ENCODE measurements at regions not wholly inside any gene's neighbourhood (a gene's known extent, or its start where the extent isn't known, plus 50 kb on each side); places are given as distances from the start of the nearest gene placed in this dataset.
"Not testable (repeated sequence)": the region's sequence is repeated elsewhere in the genome, so short reads cannot be mapped to it uniquely, and the experiment has no call there.

DNA sequence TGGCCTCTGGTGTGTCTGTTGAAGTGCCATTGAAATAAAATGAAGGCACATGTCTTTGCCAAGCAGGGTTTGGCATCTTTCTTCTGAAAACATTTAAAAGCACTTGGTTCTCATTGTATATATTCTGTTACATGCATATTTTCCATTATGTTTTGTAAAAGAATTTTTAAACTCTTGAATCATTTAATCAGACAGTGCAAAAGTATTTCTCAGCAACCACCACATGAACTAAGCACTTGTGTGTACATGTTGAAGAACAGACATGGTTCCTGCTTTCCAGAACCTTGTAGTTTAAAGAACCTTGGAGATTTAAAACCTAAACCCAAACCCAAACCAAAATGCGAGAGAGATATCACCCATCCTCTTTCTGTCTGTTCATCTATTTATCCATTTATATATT is 220.3 kb upstream of the GIMD1 start:
- no peak for ATAC-seq

GRCh38 chr4:106587558-106587957 is 219.0 kb upstream of the GIMD1 start:
- no peak for ATAC-seq

DNA sequence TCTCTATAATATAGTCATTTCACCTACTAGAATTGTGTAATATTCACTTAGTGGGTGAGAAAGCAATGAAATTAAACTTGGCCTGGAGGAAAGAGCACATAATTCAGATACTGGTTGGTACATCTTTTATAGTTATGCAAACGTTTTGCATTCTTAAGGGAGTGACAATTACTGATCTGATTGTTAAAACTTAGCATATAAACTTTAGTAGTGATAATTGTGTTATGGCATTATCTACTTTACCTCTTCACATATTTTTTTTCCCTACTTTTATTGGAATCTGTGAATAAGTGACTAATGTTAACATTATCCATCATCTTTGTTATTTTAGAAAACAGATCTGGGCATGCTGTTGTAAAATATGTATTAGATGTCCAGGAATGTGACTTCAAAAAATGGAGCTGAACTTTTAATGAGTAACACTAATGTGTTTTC is 217.4 kb upstream of the GIMD1 start:
- ATAC-seq, result no peak

DNA sequence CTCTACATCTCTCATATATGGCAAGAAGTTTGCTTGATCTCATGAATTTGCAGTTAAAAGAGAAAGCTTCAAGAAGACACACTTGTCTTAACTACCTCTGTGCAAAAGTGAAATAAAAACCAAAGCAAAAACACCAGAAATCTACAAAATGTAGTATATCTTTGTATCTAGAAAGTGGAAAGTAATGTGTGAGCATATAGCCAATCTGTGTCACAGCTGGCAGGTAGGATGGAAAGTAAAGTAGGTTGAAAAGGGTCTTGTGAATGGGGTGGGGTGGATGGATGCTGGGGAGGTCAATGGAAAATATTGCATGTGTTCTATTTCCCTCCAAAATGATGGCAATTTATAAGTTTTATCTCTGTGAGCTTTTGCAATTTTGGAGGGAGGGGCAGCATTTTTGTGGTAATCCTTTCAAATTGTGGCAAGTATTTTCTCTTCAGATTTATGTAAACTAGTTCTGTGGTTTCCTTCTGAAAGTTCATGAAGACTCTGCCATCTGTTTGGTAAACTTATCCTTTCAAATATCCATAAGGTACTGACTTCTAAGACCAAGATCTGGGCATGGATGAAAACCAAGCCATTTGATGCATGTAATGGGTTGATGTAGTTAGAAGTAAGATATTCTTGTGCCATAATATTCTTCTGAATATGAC is 215.9 kb upstream of the GIMD1 start:
- ATAC-seq, result no peak

DNA sequence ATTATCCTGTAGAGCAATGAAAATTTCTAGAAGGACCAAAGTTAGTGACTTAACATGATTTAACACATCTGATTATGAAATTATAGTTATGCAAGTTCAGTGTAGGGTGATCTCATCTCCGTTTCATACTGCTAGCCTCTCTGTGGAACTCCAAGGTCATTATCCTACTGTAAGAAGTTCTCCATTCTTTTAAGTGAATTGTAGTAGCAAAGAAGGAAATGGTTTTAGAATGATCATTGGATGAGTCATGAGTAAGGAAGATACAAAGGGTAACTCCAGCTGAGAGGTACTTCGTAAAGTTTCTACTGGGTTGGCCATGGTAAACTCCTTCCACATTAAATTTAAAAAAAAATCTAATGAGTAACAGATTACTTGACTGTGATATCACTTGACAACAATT is 215.0 kb upstream of the GIMD1 start:
- no peak for ATAC-seq

DNA sequence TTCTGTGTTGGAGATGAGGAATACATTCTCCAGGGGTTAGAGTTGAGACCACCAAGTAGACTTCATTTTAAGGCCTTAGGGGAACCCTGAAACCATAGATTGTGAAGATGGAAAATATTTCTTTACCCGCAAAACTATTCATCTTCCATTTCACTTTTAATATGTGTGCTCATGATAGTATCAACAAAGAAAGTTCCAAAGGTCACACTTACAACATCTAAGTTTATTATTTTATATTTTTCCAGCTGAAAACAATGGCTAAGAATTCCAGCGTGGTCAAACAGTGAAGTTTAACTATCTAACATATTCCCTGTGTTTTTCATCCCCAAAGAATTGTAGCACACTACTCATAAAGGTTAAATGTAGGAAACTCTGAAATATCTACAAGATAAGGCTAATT is 214.5 kb upstream of the GIMD1 start:
- ATAC-seq, result no peak

DNA sequence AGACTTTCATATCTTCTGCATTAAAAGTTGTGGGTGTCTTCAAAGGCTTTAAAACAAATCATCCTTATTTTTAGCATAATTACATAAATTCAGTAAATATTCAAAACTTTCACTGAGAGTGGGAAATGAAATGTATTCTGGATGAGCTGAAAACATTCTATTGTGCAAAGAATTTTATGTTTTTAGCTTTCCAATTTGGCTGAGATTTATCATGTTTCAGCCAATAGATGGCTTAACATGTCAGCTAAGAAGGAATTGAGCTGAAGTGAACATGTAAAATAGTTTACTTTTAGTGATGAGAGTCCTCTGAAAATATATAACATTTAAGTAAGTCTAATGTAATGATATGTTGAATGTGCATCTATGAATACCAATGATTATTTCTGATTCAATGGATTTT is 213.5 kb upstream of the GIMD1 start:
- no peak for ATAC-seq

DNA sequence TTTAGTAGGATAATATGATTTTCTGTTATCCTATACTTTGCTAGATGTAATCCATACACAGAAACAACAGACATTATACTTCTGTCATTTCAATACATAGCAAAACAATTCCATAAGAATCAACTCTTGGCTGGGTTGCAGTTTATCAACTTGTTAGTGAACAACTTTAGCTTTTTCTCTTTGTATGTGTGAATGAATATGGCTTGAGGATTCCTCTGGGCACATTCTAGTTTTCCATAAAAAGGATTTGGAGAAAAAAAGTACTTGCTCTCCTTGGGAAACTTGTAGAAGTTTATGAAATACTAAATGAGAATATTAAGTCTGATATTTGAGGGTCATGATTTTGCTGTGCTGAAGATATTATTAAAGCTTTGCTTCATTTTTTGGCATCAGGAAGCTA is 210.7 kb upstream of the GIMD1 start:
- no peak for ATAC-seq

DNA sequence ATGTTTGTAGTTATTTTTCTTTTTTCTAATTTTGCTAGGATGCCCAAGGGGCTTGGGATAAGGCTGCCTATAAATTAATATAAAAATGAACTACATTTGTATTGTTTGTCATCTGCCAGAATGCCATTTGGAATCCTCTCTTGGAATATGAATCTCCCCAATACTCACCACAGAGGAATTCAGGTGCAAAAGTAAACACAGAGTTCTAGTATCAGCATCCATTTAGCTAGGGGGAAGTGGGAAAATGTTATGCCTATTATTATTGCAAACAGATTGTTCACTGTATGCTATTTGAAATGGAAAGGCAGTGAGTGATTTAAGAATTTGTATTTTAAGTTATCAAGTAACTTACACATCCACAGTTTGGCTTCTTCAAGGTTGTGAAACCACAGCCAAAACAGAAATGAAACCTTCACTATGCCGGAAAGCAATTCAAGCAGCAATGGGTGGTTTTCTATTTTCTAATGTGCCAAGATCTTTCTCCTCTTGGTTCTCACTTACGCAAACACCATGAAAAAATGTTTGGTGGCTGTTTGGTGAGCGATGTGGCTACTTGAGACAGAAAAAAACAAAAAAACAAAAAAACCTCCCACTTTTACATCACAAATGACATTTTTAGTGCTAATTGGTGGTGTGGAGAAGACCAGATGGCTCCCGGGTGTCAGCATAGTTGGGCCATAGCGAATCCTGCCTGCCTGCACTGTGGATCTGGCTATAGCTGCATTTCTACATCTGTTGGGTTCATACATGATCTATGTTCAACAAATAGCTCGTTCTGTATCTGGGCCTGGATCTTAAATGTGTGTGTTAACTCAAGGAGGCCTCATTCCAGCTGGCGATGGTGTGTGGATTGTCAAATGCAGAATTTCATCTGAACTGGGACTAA is 200.8 kb upstream of the GIMD1 start:
- no peak for ATAC-seq

DNA sequence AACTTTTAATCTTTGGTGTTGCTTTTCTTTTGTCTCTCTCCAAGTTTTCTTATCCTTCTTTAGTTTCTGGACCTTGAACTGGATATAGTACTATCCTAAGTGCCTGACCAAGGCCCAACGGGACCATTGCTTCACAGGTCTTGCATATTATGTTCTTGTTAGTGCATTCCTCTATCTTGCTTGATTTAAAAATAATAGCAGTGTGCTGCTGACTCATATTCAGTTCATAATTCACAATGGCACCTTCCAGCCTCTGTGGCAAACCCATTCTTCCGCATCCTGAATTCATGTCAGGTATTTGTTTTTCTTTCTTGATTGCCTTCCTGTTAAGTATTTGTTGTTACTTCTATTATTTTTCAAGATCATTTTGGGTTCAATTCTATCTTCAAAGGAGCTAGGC is 197.1 kb upstream of the GIMD1 start:
- no peak for ATAC-seq

DNA sequence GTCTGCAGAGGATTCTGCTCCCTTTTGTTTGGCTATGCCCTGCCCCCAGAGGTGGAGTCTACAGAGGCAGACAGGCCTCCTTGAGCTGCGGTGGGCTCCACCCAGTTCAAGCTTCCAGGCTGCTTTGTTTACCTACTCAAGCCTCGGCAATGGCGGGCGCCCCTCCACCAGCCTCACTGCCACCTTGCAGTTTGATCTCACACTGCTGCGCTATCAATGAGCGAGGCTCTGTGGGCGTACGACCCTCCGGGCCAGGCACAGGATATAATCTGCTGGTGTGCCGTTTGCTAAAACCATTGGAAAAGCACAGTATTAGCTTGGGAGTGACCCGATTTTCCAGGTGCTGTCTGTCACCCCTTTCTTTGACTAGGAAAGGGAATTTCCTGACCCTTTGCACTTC is 195.1 kb upstream of the GIMD1 start:
- not testable (repeated sequence) for ATAC-seq

- no peak for ATAC-seq
Measured at GRCh38 chr4:106551724-106552123, 183.1 kb upstream of the GIMD1 start.

- no peak for ATAC-seq
Measured at GRCh38 chr4:106548446-106549044, 180.0 kb upstream of the GIMD1 start.

DNA sequence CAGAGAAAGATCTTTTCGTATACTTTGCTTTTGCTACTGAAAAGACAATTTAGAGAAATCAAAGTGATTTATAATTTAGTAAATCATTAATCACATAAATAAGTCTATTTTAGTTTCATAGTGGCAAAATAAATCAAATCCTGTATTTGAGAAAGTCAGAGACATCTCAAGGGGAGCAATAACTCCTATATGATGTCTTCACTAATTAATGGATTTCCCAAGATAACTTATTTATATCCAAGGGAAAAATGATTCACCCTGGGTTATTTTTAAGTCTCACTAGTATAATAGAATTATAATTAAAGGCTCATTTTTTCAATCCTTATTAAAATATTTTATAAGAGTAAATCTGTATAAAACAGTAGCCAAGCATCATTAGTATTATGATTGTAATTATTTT is 177.8 kb upstream of the GIMD1 start:
- no peak for ATAC-seq

DNA sequence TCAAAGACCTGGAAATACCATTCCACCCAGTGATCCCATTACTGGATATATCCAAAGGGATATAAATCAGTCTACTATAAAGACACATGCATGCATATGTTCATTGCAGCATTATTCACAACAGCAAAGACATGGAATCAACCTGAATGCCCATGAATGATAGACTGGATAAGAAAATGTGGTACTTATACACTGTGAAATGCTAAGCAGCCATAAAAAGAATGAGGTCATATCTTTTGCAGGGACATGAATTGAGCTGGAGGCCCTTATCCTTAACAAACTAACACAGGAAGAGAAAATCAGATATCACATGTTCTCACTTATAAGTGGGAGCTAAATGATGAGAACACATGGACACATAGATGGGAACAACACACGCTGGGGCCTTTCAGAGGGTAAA is 174.0 kb upstream of the GIMD1 start:
- not testable (repeated sequence) for ATAC-seq

DNA sequence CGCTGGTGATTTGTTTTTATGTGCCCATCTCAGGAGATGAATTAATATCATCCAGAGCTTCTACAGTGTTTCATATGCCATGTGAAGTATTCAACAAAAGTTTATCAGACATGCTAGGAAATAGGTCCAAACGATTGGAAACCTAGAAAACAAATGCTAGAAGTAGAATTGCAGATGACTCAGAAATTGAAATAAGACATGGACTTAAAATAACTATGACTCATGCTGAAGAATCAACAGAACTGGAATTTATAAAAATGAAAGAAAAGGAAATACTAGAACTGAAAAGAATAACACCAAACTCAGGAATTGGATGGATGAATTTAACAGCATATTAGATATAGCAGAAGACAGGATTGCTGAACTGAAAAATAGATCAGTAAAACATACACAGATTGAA is 172.7 kb upstream of the GIMD1 start:
- no peak for ATAC-seq

- no peak for ATAC-seq
Measured at GRCh38 chr4:106530821-106531220, 162.2 kb upstream of the GIMD1 start.

- no peak for ATAC-seq
Measured at GRCh38 chr4:106530024-106530361, 161.4 kb upstream of the GIMD1 start.

DNA sequence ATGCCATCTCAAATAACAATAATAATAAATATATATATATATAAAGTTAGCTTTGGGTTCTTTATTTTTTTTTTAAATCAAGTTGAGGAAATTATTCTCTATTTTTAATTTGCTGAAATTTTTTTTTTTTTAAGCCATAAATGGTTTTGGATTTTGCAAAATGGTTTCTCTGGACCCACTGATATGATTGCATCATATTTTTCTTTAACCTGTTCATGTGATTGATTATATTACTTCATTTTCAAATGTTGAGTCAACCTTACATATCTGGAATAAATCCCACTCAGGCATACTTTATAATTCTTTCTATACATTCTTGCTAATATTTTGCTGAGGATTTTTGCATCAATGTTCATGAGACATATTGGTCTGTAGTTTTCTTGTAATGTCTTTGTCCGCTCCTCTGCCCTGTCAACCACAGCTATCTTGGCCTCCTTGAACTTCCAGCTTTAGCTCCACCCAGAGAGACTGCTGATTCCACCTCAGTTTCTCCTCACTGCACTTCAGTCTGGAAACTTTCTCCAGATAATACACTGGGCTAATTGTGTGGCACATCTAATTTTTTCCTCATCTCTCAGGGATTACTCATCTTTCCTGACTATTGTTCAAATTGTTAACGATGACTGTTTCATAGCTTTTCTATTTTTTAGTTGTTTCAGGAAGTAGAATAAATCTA is 160.9 kb upstream of the GIMD1 start:
- ATAC-seq, result no peak

DNA sequence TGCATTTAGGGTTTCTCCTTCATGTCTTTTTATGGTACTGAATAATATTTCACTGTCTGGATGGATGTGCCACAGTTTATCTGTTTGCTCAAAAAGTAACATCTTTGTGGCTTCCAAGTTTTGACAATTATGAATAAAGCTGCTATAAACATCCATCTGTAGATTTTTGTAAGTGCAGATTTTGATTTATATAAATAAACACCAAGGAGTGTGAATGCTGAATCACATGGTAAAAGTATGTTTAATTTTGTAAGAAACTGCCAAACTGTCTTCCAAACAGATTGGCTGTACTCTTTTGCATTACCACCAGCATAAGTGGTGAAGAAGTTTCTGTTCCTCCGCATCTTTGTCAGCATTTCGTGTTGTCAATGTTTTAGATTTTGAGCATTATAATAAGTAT is 158.7 kb upstream of the GIMD1 start:
- ATAC-seq, result no peak

GRCh38 chr4:106525425-106525824 is 156.8 kb upstream of the GIMD1 start:
- not testable (repeated sequence) for ATAC-seq

DNA sequence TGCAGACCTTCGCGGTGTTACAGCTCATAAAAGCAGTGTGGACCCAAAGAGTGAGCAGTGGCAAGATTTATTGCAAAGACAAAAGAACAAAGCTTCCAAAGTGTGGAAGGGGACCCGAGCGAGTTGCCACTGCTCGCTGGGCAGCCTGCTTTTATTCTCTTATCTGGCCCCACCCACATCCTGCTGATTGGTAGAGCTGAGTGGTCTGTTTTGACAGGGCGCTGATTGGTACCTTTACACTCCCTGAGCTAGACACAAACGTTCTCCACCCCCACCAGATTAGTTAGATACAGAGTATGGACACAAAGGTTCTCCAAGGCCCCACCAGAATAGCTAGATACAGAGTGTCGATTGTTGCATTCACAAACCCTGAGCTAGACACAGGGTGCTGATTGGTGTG is 156.2 kb upstream of the GIMD1 start:
- ATAC-seq, result not testable (repeated sequence)

DNA sequence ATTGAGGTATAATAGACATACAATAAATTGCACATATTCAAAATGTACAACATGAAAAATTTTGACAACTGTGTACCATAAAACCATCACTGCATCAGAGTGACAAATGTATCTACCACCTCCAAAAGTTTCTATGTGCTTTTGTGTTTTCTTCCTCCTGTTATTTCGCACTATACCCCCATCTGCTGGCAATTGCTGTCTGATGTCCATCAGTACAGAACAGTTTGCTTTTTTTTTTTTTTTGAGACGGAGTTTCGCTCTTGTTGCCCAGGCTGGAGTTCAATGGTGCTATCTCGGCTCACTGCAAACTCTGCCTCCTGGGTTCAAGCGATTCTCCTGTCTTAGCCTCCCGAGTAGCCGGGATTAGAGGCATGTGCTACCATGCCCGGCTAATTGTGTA is 154.3 kb upstream of the GIMD1 start:
- no peak for ATAC-seq

All from esophagus mucosa (tissue), 1 donor.